Psoas muscle (tissue), 7 donors: ENCODE measurements at regions not wholly inside any gene's neighbourhood (a gene's known extent, or its start where the extent isn't known, plus 50 kb on each side); places are given as distances from the start of the nearest gene placed in this dataset.

Experiments used
- ATAC-seq, 4 donors: fragments of 200-7000 bp; cut with Tn5 transposase; one replicate each; pipeline ENCODE4 v1.9.1; 2020; ENCODE audit warnings: moderate library complexity in 3 of 4, mild to moderate bottlenecking in 2 of 4
- DNase-seq, 2 donors: peaks; one replicate each; pipeline ENCODE4 v3.0.0-alpha.2; 2020
- H3K27ac ChIP-seq: fragments of 200-600 bp; one replicate; pipeline ENCODE4 v1.8.0; 2022
- H3K27me3 ChIP-seq, 3 donors: fragments of 200-600 bp in 1 of 3; one replicate each; pipeline versions ENCODE4 v1.6.1 to v1.8.0; 2013 to 2022; ENCODE audit warnings: low read length in 2 of 3, mild to moderate bottlenecking in 2 of 3, moderate library complexity in 1 of 3; ENCODE audit not compliant: insufficient read depth in 3 of 3
- H3K36me3 ChIP-seq, 2 donors: fragments of 200-600 bp in 1 of 2; one replicate each; pipeline versions ENCODE4 v1.6.1 to v1.8.0; 2013 to 2022; ENCODE audit warnings: low read depth in 1 of 2, mild to moderate bottlenecking in 1 of 2, moderate library complexity in 1 of 2; ENCODE audit not compliant: insufficient read depth in 1 of 2
- H3K4me1 ChIP-seq: fragments of 200-600 bp; one replicate; pipeline ENCODE4 v1.8.0; 2022
- H3K4me3 ChIP-seq: fragments of 200-600 bp; one replicate; pipeline ENCODE4 v1.8.0; 2022; ENCODE audit warnings: mild to moderate bottlenecking
- H3K9me3 ChIP-seq: fragments of 200-600 bp; one replicate; pipeline ENCODE4 v1.8.0; 2022
- CTCF ChIP-seq: fragments of 200-600 bp; IDR thresholded peaks from one replicate; pipeline ENCODE4 v1.8.0; 2022; ENCODE audit warnings: antibody characterized with exemption
- WGBS, 3 donors: extraction: QIAGEN DNeasy Blood & Tissue Kit; methylation state at CpG; one replicate each; pipeline versions ENCODE4 v1.1.6 to v1.1.7; 2013; 5-methylcytosine and 5-hydroxymethylcytosine counted together
- intact Hi-C, 2 donors: fragments of 100-400 bp; cut with DNase I; formaldehyde crosslinking; loops; one replicate each; pipeline versions ENCODE4 v1.11.0 to v1.14.2; 2022
- donor health status: healthy with polysubstance abuse.
- donor health status: DM: no; HTN: no; CAD: no; lungs with moderate emphysema.
- donor health status: Bipolar disorder and iron deficiency.
- donor health status: healthy.
- donor health status: DM: yes; HTN: yes; CAD: no.
- donor health status: DM: no; HTN: no; CAD: no.
- donor health status: DM: yes; HTN: yes; CAD: no.

DNA sequence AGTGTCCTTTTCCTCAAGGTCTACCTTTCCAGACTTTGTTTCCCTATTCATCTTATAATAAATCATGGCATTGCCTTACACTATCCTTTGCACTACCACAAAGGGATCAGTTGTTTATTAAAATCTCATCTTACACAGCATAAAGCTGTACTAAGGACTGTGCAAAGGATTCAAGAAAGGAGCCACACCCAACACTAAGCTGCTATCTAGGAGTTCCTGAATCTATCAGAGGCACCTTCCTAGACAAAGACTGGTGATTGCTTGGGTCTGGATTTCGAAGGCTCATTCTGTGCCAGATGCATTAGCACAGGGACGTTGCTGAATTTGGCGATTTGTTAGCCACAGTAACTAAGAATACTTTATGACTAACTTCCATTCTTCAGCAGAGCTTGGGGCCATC lies 412.0 kb downstream of the NUP35 start:
- no peak for TF ChIP-seq CTCF
- intact Hi-C loops, result no loop called here
- H3K27me3 ChIP-seq, result no peaks in the 10 kb centered on the region
- H3K9me3 ChIP-seq, result no peaks in the 10 kb centered on the region
- no peak overlapping the region for H3K27ac ChIP-seq
- 41 to 57% (median 42%) methylated on average over 3 of the region's 3 CpGs for WGBS, 3 donors
- no peak for DNase-seq
- no peak overlapping the region for H3K4me3 ChIP-seq
- no peak for ATAC-seq
- no peaks in the 10 kb centered on the region for H3K36me3 ChIP-seq
- no peaks in the 10 kb centered on the region for H3K4me1 ChIP-seq

- intact Hi-C loops, result no loop called here
- DNase-seq (no peak), ATAC-seq (no peak)
- no peak for TF ChIP-seq CTCF
- Histone ChIP-seq H3K27ac (no peak overlapping the region), H3K4me3 (no peak overlapping the region), H3K4me1 (no peaks in the 10 kb centered on the region), H3K27me3 (no peaks in the 10 kb centered on the region), H3K9me3 (no peaks in the 10 kb centered on the region), H3K36me3 (no peaks in the 10 kb centered on the region)
- WGBS, 3 donors, result 86 to 94% (median 89%) methylated on average over 3 of the region's 3 CpGs
Observed at GRCh38 chr2:183536714-183537113, 412.5 kb downstream of the NUP35 start.

- Histone ChIP-seq H3K9me3 (no peaks in the 10 kb centered on the region), H3K4me1 (no peaks in the 10 kb centered on the region), H3K36me3 (no peaks in the 10 kb centered on the region), H3K4me3 (no peak overlapping the region), H3K27ac (no peak overlapping the region), H3K27me3 (no peaks in the 10 kb centered on the region)
- intact Hi-C loops, result no loop called here
- no peak for TF ChIP-seq CTCF
- 61 to 78% (median 73%) methylated on average over 6 of the region's 6 CpGs for WGBS, 3 donors
- DNase-seq (no peak), ATAC-seq (no peak)
Observed at GRCh38 chr2:183541766-183542165, 417.5 kb downstream of the NUP35 start.

GRCh38 chr2:183542606-183543005 lies 418.4 kb downstream of the NUP35 start:
- intact Hi-C loops, result no loop called here
- no peak overlapping the region for H3K4me3 ChIP-seq
- H3K9me3 ChIP-seq, result no peaks in the 10 kb centered on the region
- ATAC-seq, result no peak
- 87 to 92% (median 89%) methylated on average over 3 of the region's 3 CpGs for WGBS, 3 donors
- H3K4me1 ChIP-seq, result no peaks in the 10 kb centered on the region
- H3K36me3 ChIP-seq, result no peaks in the 10 kb centered on the region
- H3K27me3 ChIP-seq, result no peaks in the 10 kb centered on the region
- no peak overlapping the region for H3K27ac ChIP-seq
- TF ChIP-seq CTCF, result no peak
- no peak for DNase-seq

GRCh38 chr2:183543222-183543621 lies 419.0 kb downstream of the NUP35 start:
- H3K4me3 ChIP-seq, result no peak overlapping the region
- no peaks in the 10 kb centered on the region for H3K36me3 ChIP-seq
- intact Hi-C loops, result no loop called here
- H3K9me3 ChIP-seq, result no peaks in the 10 kb centered on the region
- no peak for DNase-seq
- no peak for TF ChIP-seq CTCF
- no peaks in the 10 kb centered on the region for H3K27me3 ChIP-seq
- ATAC-seq, result no peak
- no peak overlapping the region for H3K27ac ChIP-seq
- 86 to 91% (median 90%) methylated on average over 5 of the region's 5 CpGs for WGBS, 3 donors
- no peaks in the 10 kb centered on the region for H3K4me1 ChIP-seq
